Heart left ventricle (tissue), 16 donors: ENCODE measurements at regions not wholly inside any gene's neighbourhood (a gene's known extent, or its start where the extent isn't known, plus 50 kb on each side); places are given as distances from the start of the nearest gene placed in this dataset.
"Not testable (repeated sequence)": the region's sequence is repeated elsewhere in the genome, so short reads cannot be mapped to it uniquely, and the experiment has no call there.

Source experiments
- ATAC-seq, 4 donors: fragments of 200-7000 bp; cut with Tn5 transposase; one replicate each; pipeline ENCODE4 v1.9.1; 2020 to 2022; ENCODE audit warnings: moderate library complexity in 4 of 4, mild to moderate bottlenecking in 3 of 4, moderate number of reproducible peaks in 1 of 4
- DNase-seq, 5 donors: peaks; one replicate each; pipeline ENCODE4 v3.0.0-alpha.2; 2020
- H3K27ac ChIP-seq, 12 donors: fragments of 200-600 bp; sonication (generic) in 4 of 12; one replicate each; pipeline versions ENCODE4 v1.5.0 to v1.8.0; 2016 to 2022; ENCODE audit warnings: mild to moderate bottlenecking in 2 of 12
- H3K27me3 ChIP-seq, 9 donors: fragments of 200-600 bp; sonication (generic) in 2 of 9; one replicate each; pipeline versions ENCODE4 v1.5.1 to v1.8.0; 2016 to 2022; ENCODE audit warnings: mild to moderate bottlenecking in 3 of 9
- H3K36me3 ChIP-seq, 9 donors: fragments of 200-600 bp; sonication (generic) in 2 of 9; one replicate each; pipeline versions ENCODE4 v1.5.0 to v1.8.0; 2018 to 2022; ENCODE audit warnings: mild to moderate bottlenecking in 2 of 9
- H3K4me1 ChIP-seq, 12 donors: fragments of 200-600 bp; sonication (generic) in 4 of 12; one replicate each; pipeline versions ENCODE4 v1.5.0 to v1.8.0; 2016 to 2022; ENCODE audit warnings: mild to moderate bottlenecking in 3 of 12
- H3K4me3 ChIP-seq, 12 donors: fragments of 200-600 bp; sonication (generic) in 4 of 12; one replicate each; pipeline versions ENCODE4 v1.5.0 to v1.8.0; 2017 to 2022; ENCODE audit warnings: mild to moderate bottlenecking in 9 of 12, moderate library complexity in 4 of 12
- H3K9me3 ChIP-seq, 12 donors: fragments of 200-600 bp; sonication (generic) in 4 of 12; one replicate each; pipeline versions ENCODE4 v1.5.0 to v1.8.0; 2016 to 2022; ENCODE audit warnings: mild to moderate bottlenecking in 1 of 12
- CTCF ChIP-seq, 12 donors: fragments of 200-600 bp; sonication (generic) in 4 of 12; IDR thresholded peaks; one replicate each; pipeline versions ENCODE4 v1.5.0 to v1.8.0; 2018 to 2022; ENCODE audit warnings: antibody characterized with exemption in 12 of 12, mild to moderate bottlenecking in 5 of 12
- POLR2A ChIP-seq, 2 donors: fragments of 450-650 bp; IDR thresholded peaks; one replicate each; pipeline ENCODE4 v1.6.1; 2017; ENCODE audit warnings: antibody characterized with exemption in 2 of 2, mild to moderate bottlenecking in 2 of 2, moderate library complexity in 2 of 2
- WGBS, 4 donors: extraction: QIAGEN DNeasy Blood & Tissue Kit in 2 of 4; methylation state at CpG; one replicate each; pipeline versions ENCODE4 v1.1.5 to v1.1.7; 2013 to 2018; 5-methylcytosine and 5-hydroxymethylcytosine counted together
- intact Hi-C, 10 donors: fragments of 100-400 bp; cut with DNase I; formaldehyde crosslinking; loops; one replicate each; pipeline versions ENCODE4 v1.11.1 to v1.14.2; 2022
- donor health status: ischemic (EF 13 %, LVEDD 7.1; RV severe dilation, severe dysfunction).
- donor health status: healthy with polysubstance abuse.
- donor health status: DM: no; HTN: yes; CAD: no.
- donor health status: DM: no; HTN: no; CAD: no.
- donor health status: ischemic (EF 25% LVEDD 6.9; RV normal size, moderate dysfunction).
- donor health status: ischemic (EF 25% LVEDD 5.7; RV mildly dilated, moderate dysfunction).
- donor health status: healthy.
- donor health status: DM: yes; HTN: yes; CAD: no.
- donor health status: ischemic (EF 35%, LVEDD 5.7; RV mildly dilated, moderate dysfunction).
- donor health status: nonischemic (EF 11% LVEDD 7.7; RV severe dilation, severe dysfunction).
- donor health status: DM: yes; HTN: yes; CAD: no.
- donor health status: PGD.
- donor health status: ischemic (EF 29% LVEDD 5.4; RV normal size, mild dysfunction).
- donor health status: nonischemic (EF 23%, LVEDD 6.1; RV moderate dilation, normal function).

GRCh38 chr3:106848099-106848498 lies 529.1 kb upstream of the CCDC54 start:
- intact Hi-C loops: no loop called here
- H3K27me3 ChIP-seq: no peaks in the 10 kb centered on the region
- H3K36me3 ChIP-seq: no peaks in the 10 kb centered on the region
- no peak overlapping the region for H3K27ac ChIP-seq
- H3K9me3 ChIP-seq: no peaks in the 10 kb centered on the region
- 67 to 83% (median 75%) methylated on average over 2 of the region's 2 CpGs for WGBS, 4 donors
- TF ChIP-seq CTCF (IDR thresholded peaks at IDR 0.05): no peak
- no peak for TF ChIP-seq POLR2A (IDR thresholded peaks at IDR 0.05)
- DNase-seq (no peak), ATAC-seq (no peak)
- peaks cover 0 to 6% (median 0%) of the 10 kb centered on the region in 12 donors for H3K4me1 ChIP-seq
- H3K4me3 ChIP-seq: no peak overlapping the region

- TF ChIP-seq POLR2A (IDR thresholded peaks at IDR 0.05) (no peak), CTCF (IDR thresholded peaks at IDR 0.05) (no peak)
- DNase-seq (no peak), ATAC-seq (peak; percentile 52 to 89 (median 64))
- Histone ChIP-seq H3K4me1 (peaks cover 0 to 6% (median 0%) of the 10 kb centered on the region in 12 donors), H3K9me3 (peaks cover 0 to 6% (median 0%) of the 10 kb centered on the region in 12 donors), H3K36me3 (no peaks in the 10 kb centered on the region), H3K4me3 (no peak overlapping the region), H3K27ac (peak overlapping the region in 3 of 12 donors; percentile 20 to 54 (median 45)), H3K27me3 (no peaks in the 10 kb centered on the region)
- WGBS, 4 donors: 58 to 71% (median 64%) methylated on average over 3 of the region's 3 CpGs
- intact Hi-C loops: no loop called here
Measured at GRCh38 chr3:106850437-106850836, 526.8 kb upstream of the CCDC54 start.

GRCh38 chr3:106858321-106858720 lies 518.9 kb upstream of the CCDC54 start:
- H3K36me3 ChIP-seq, H3K4me1 ChIP-seq, DNase-seq, H3K4me3 ChIP-seq, H3K27ac ChIP-seq, ATAC-seq, intact Hi-C loops, H3K27me3 ChIP-seq, H3K9me3 ChIP-seq: not testable (repeated sequence)
- WGBS, 4 donors: 53 to 70% (median 61%) methylated on average over 3 of the region's 3 CpGs

- no peak overlapping the region for H3K27ac ChIP-seq
- intact Hi-C loops: no loop called here
Measured at GRCh38 chr3:106860182-106860581, 517.1 kb upstream of the CCDC54 start.

More at GRCh38 chr3:106860182-106860581, 517.1 kb upstream of the CCDC54 start:
- Histone ChIP-seq H3K36me3 (no peaks in the 10 kb centered on the region), H3K27me3 (no peaks in the 10 kb centered on the region), H3K4me3 (no peak overlapping the region), H3K4me1 (no peaks in the 10 kb centered on the region), H3K9me3 (peaks cover 0 to 3% (median 0%) of the 10 kb centered on the region in 12 donors)
- DNase-seq (no peak), ATAC-seq (no peak)
- TF ChIP-seq POLR2A (IDR thresholded peaks at IDR 0.05): no peak
- TF ChIP-seq CTCF (IDR thresholded peaks at IDR 0.05): no peak
